Hepatocyte (in vitro differentiated cells): ENCODE measurements at regions not wholly inside any gene's neighbourhood (a gene's known extent, or its start where the extent isn't known, plus 50 kb on each side); places are given as distances from the start of the nearest gene placed in this dataset.

Experiments
- CTCF ChIP-seq: fragments of 200-600 bp; sonication (generic); IDR thresholded peaks from 2 replicates; pipeline ENCODE4 v1.5.1; 2016; ENCODE audit warnings: antibody characterized with exemption, mild to moderate bottlenecking; ENCODE audit not compliant: poor library complexity
- EZH2 ChIP-seq: fragments of 200-600 bp; sonication (generic); IDR thresholded peaks from 2 replicates; pipeline ENCODE4 v1.6.1; 2016; ENCODE audit warnings: antibody characterized with exemption, mild to moderate bottlenecking, borderline replicate concordance
- EZH2phosphoT487 ChIP-seq: fragments of 200-600 bp; sonication (generic); IDR thresholded peaks from one replicate; pipeline ENCODE4 v1.6.1; 2018; ENCODE audit warnings: antibody characterized with exemption, mild to moderate bottlenecking, low read depth, moderate library complexity; ENCODE audit not compliant: unreplicated experiment, severe bottlenecking

- no peak for TF ChIP-seq CTCF
- no peak for TF ChIP-seq EZH2
- no peak for TF ChIP-seq EZH2phosphoT487
These were observed 92.4 kb upstream of the DNAJC19 start for GRCh38 chr3:181081930-181082329.
